ENCODE measurements at regions not wholly inside any gene's neighbourhood (a gene's known extent, or its start where the extent isn't known, plus 50 kb on each side); places are given as distances from the start of the nearest gene placed in this dataset.

- TF ChIP-seq CTCF (IDR thresholded peaks at IDR 0.05) (no peak), TAF1 (IDR thresholded peaks at IDR 0.05; ENCODE audit: borderline replicate concordance, low read depth, low read length) (no peak), RCOR1 (IDR thresholded peaks at IDR 0.05; ENCODE audit: low read length) (no peak), SIN3A (IDR thresholded peaks at IDR 0.05; ENCODE audit: borderline replicate concordance, low read depth, low read length) (no peak), RXRA (IDR thresholded peaks at IDR 0.05; ENCODE audit: borderline replicate concordance, low read depth) (no peak), FOSL2 (IDR thresholded peaks at IDR 0.05; ENCODE audit: borderline replicate concordance, low read depth) (no peak), ELF1 (IDR thresholded peaks at IDR 0.05) (no peak), GATA2 (CRISPR knock-in tag; IDR thresholded peaks at IDR 0.05) (no peak)
- TF ChIP-seq, protein P1, sequence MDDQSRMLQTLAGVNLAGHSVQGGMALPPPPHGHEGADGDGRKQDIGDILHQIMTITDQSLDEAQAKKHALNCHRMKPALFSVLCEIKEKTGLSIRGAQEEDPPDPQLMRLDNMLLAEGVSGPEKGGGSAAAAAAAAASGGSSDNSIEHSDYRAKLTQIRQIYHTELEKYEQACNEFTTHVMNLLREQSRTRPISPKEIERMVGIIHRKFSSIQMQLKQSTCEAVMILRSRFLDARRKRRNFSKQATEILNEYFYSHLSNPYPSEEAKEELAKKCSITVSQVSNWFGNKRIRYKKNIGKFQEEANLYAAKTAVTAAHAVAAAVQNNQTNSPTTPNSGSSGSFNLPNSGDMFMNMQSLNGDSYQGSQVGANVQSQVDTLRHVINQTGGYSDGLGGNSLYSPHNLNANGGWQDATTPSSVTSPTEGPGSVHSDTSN (IDR thresholded peaks at IDR 0.05): no peak
These were observed 67.3 kb upstream of the NPY start (continued) for GRCh38 chr7:24216576-24217125.

GRCh38 chr7:24221500-24221899, 62.5 kb upstream of the NPY start:
- H3K27me3 ChIP-seq (ENCODE audit: insufficient read depth): no peaks in the 10 kb centered on the region
- no peak for DNase-seq
- H4K20me1 ChIP-seq (ENCODE audit: insufficient read depth): no peaks in the 10 kb centered on the region
- peaks cover 7% of the 10 kb centered on the region for H3F3A ChIP-seq (replicated peaks; ENCODE audit: insufficient read depth)
- TF ChIP-seq TEAD4 (IDR thresholded peaks at IDR 0.05; ENCODE audit: borderline replicate concordance, insufficient read depth) (no peak), MAX (IDR thresholded peaks at IDR 0.05; ENCODE audit: low read depth) (no peak), RAD21 (IDR thresholded peaks at IDR 0.05; ENCODE audit: low read length) (no peak), MXI1 (IDR thresholded peaks at IDR 0.05; ENCODE audit: low read depth, low read length) (peak; percentile 54; the same call in 1 of the 2 replicates), NFIC (IDR thresholded peaks at IDR 0.05; ENCODE audit: borderline replicate concordance) (no peak), SIN3A (IDR thresholded peaks at IDR 0.05; ENCODE audit: borderline replicate concordance, low read depth, low read length) (no peak), SMC3 (IDR thresholded peaks at IDR 0.05; ENCODE audit: low read depth, low read length) (no peak), TAF1 (IDR thresholded peaks at IDR 0.05; ENCODE audit: borderline replicate concordance, low read depth, low read length) (no peak), FOXM1 (IDR thresholded peaks at IDR 0.05; ENCODE audit: low read depth) (no peak), CTCF (IDR thresholded peaks at IDR 0.05) (no peak), EP300 (IDR thresholded peaks at IDR 0.05; ENCODE audit: borderline replicate concordance in 1 of 2, low read depth in 1 of 2, low read length in 1 of 2) (peak in 1 of 2 experiments; percentile 54; a peak in 1 of 4 replicates)
- TF ChIP-seq, protein P2, sequence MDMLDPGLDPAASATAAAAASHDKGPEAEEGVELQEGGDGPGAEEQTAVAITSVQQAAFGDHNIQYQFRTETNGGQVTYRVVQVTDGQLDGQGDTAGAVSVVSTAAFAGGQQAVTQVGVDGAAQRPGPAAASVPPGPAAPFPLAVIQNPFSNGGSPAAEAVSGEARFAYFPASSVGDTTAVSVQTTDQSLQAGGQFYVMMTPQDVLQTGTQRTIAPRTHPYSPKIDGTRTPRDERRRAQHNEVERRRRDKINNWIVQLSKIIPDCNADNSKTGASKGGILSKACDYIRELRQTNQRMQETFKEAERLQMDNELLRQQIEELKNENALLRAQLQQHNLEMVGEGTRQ (IDR thresholded peaks at IDR 0.05; ENCODE audit: borderline replicate concordance, low read depth, low read length): no peak
- TF ChIP-seq, protein P1 (IDR thresholded peaks at IDR 0.05): no peak
- TF ChIP-seq, protein P3, sequence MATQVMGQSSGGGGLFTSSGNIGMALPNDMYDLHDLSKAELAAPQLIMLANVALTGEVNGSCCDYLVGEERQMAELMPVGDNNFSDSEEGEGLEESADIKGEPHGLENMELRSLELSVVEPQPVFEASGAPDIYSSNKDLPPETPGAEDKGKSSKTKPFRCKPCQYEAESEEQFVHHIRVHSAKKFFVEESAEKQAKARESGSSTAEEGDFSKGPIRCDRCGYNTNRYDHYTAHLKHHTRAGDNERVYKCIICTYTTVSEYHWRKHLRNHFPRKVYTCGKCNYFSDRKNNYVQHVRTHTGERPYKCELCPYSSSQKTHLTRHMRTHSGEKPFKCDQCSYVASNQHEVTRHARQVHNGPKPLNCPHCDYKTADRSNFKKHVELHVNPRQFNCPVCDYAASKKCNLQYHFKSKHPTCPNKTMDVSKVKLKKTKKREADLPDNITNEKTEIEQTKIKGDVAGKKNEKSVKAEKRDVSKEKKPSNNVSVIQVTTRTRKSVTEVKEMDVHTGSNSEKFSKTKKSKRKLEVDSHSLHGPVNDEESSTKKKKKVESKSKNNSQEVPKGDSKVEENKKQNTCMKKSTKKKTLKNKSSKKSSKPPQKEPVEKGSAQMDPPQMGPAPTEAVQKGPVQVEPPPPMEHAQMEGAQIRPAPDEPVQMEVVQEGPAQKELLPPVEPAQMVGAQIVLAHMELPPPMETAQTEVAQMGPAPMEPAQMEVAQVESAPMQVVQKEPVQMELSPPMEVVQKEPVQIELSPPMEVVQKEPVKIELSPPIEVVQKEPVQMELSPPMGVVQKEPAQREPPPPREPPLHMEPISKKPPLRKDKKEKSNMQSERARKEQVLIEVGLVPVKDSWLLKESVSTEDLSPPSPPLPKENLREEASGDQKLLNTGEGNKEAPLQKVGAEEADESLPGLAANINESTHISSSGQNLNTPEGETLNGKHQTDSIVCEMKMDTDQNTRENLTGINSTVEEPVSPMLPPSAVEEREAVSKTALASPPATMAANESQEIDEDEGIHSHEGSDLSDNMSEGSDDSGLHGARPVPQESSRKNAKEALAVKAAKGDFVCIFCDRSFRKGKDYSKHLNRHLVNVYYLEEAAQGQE (IDR thresholded peaks at IDR 0.05; ENCODE audit: low read depth, low read length): no peak
- H3K9ac ChIP-seq: no peak overlapping the region
- H3K36me3 ChIP-seq (replicated peaks in 1 of 2; ENCODE audit: control insufficient read depth in 1 of 2, insufficient read depth in 2 of 2, low read length in 1 of 2): no peaks in the 10 kb centered on the region
- peak overlapping the region in 1 of 2 experiments; percentile 76; a peak in 2 of 4 replicates for H3K27ac ChIP-seq (ENCODE audit: low read depth in 2 of 2, low read length in 1 of 2)
- H3K9me3 ChIP-seq: no peaks in the 10 kb centered on the region
- peaks cover 0 to 20% of the 10 kb centered on the region in 2 experiments; a peak in 2 of 4 replicates for H3K4me1 ChIP-seq (ENCODE audit: control insufficient read depth in 1 of 2, insufficient read depth in 2 of 2, low read depth in 1 of 2, low read length in 1 of 2)
- H2AFZ ChIP-seq (ENCODE audit: low read depth): no peak overlapping the region
- 13% methylated on average over 2 of the region's 2 CpGs for WGBS (ENCODE audit: low lambda C conversion rate)
- H3K9me2 ChIP-seq: no peaks in the 10 kb centered on the region
- H3K4me2 ChIP-seq: no peak overlapping the region
- no peak overlapping the region for H3K4me3 ChIP-seq (ENCODE audit: low read depth in 2 of 2, low read length in 1 of 2)
- CTCF ChIA-PET: interaction anchor here (1.2 kb wide), 1 partner anchor 20 kb away, joined by 4 read pairs; no protein-coding TSS in a partner anchor
- H3K79me2 ChIP-seq (ENCODE audit: insufficient read depth): no peaks in the 10 kb centered on the region
- POLR2A ChIA-PET: no interaction called here

Measured in SK-N-SH (cell line).